ENCODE measurements at regions not wholly inside any gene's neighbourhood (a gene's known extent, or its start where the extent isn't known, plus 50 kb on each side); places are given as distances from the start of the nearest gene placed in this dataset.
"Not testable (repeated sequence)": the region's sequence is repeated elsewhere in the genome, so short reads cannot be mapped to it uniquely, and the experiment has no call there.

GRCh38 chr1:120668187-120668586 lies 55.6 kb upstream of the NBPF26 start:
- not testable (repeated sequence) for H3K9me3 ChIP-seq (ENCODE audit: control insufficient read depth, insufficient read depth, low read length); H3K4me1 ChIP-seq (ENCODE audit: control insufficient read depth, insufficient read depth, low read length); H3K9ac ChIP-seq (ENCODE audit: low read depth, low read length); H3K4me3 ChIP-seq (ENCODE audit: low read depth, low read length); H3K27ac ChIP-seq (ENCODE audit: low read depth, low read length); H3K27me3 ChIP-seq (ENCODE audit: control insufficient read depth, insufficient read depth, low read length); H3K36me3 ChIP-seq (ENCODE audit: control insufficient read depth, insufficient read depth, low read length)
